GM23338 (cell line): ENCODE measurements at regions not wholly inside any gene's neighbourhood (a gene's known extent, or its start where the extent isn't known, plus 50 kb on each side); places are given as distances from the start of the nearest gene placed in this dataset.

Source experiments
- ATAC-seq: fragments of 200-7000 bp; cut with Tn5 transposase; 3 replicates; pipeline ENCODE4 v1.9.1; 2020
- DNase-seq: peaks from one replicate; pipeline ENCODE4 v3.0.0-alpha.2; 2015; ENCODE audit warnings: low spot score
- H2AFZ ChIP-seq: fragments of 200-600 bp; sonication (generic); 2 replicates; pipeline ENCODE4 v1.8.0; 2016; ENCODE audit warnings: antibody characterized with exemption, mild to moderate bottlenecking, moderate library complexity
- H3F3A ChIP-seq: fragments of 200-600 bp; sonication (generic); replicated peaks from 2 replicates; pipeline ENCODE4 v1.8.0; 2017; ENCODE audit warnings: antibody characterized with exemption, mixed run types, low read depth
- H3K27ac ChIP-seq: fragments of 200-600 bp; sonication (generic); 2 replicates; pipeline ENCODE4 v1.6.1; 2016; ENCODE audit warnings: low read depth
- H3K27me3 ChIP-seq: fragments of 200-600 bp; sonication (generic); 2 replicates; pipeline ENCODE4 v1.8.0; 2016; ENCODE audit warnings: mild to moderate bottlenecking, mixed run types, moderate library complexity; ENCODE audit not compliant: insufficient read depth
- H3K36me3 ChIP-seq: fragments of 200-600 bp; sonication (generic); 2 replicates; pipeline ENCODE4 v1.8.0; 2016; ENCODE audit warnings: mild to moderate bottlenecking; ENCODE audit not compliant: insufficient read depth
- H3K4me1 ChIP-seq: fragments of 200-600 bp; sonication (generic); 2 replicates; pipeline ENCODE4 v1.8.0; 2016; ENCODE audit warnings: mild to moderate bottlenecking, moderate library complexity; ENCODE audit not compliant: insufficient read depth
- H3K4me2 ChIP-seq: fragments of 200-600 bp; sonication (generic); 2 replicates; pipeline ENCODE4 v1.7.1; 2017; ENCODE audit warnings: mixed run types
- H3K4me3 ChIP-seq: fragments of 200-600 bp; sonication (generic); 2 replicates; pipeline ENCODE4 v1.6.1; 2016; ENCODE audit warnings: mixed run types
- H3K79me2 ChIP-seq: fragments of 200-600 bp; sonication (generic); replicated peaks from 2 replicates; pipeline ENCODE4 v1.8.0; 2017; ENCODE audit warnings: mild to moderate bottlenecking; ENCODE audit not compliant: insufficient read depth
- H3K9me2 ChIP-seq: fragments of 200-600 bp; sonication (generic); 2 replicates; pipeline ENCODE4 v1.8.0; 2017; ENCODE audit not compliant: insufficient read depth
- H4K20me1 ChIP-seq: fragments of 200-600 bp; sonication (generic); replicated peaks from 2 replicates; pipeline ENCODE4 v1.8.0; 2017; ENCODE audit warnings: mild to moderate bottlenecking; ENCODE audit not compliant: insufficient read depth
- H3K27ac Mint-ChIP-seq: 2 replicates; pipeline ENCODE4 v1.8.0; 2020; ENCODE audit warnings: inconsistent platforms, mild to moderate bottlenecking, moderate library complexity, mixed read lengths
- H3K27me3 Mint-ChIP-seq: 3 replicates; pipeline ENCODE4 v1.8.0; 2022; ENCODE audit warnings: low read depth, mild to moderate bottlenecking, moderate library complexity, mixed read lengths, inconsistent platforms; ENCODE audit not compliant: insufficient read depth, poor library complexity
- H3K36me3 Mint-ChIP-seq: 3 replicates; pipeline ENCODE4 v1.8.0; 2021; ENCODE audit warnings: low read depth, mild to moderate bottlenecking, inconsistent platforms, moderate library complexity, mixed read lengths
- H3K4me1 Mint-ChIP-seq: 3 replicates; pipeline ENCODE4 v1.8.0; 2020; ENCODE audit warnings: mild to moderate bottlenecking, inconsistent platforms, mixed read lengths
- H3K4me3 Mint-ChIP-seq: 3 replicates; pipeline ENCODE4 v1.8.0; 2021; ENCODE audit warnings: moderate library complexity, mild to moderate bottlenecking, inconsistent platforms, mixed read lengths
- H3K9me3 Mint-ChIP-seq: 3 replicates; pipeline ENCODE4 v1.8.0; 2020; ENCODE audit warnings: moderate library complexity, mild to moderate bottlenecking, inconsistent platforms, mixed read lengths
- CREB1 ChIP-seq: fragments of 250-450 bp; sonication (Bioruptor Pico); IDR thresholded peaks from 2 replicates; pipeline ENCODE4 v1.5.0; 2020; ENCODE audit warnings: low read depth, mild to moderate bottlenecking, moderate library complexity
- JUNB ChIP-seq: IDR thresholded peaks from one replicate; pipeline ENCODE4 v1.6.1; 2016; ENCODE audit warnings: antibody characterized with exemption; ENCODE audit not compliant: unreplicated experiment
- POLR2AphosphoS5 ChIP-seq: IDR thresholded peaks from 2 replicates; pipeline ENCODE4 v1.6.1; 2016; ENCODE audit warnings: antibody characterized with exemption, low read depth
- STAT1 ChIP-seq: IDR thresholded peaks from one replicate; pipeline ENCODE4 v1.6.1; 2016; ENCODE audit warnings: antibody characterized with exemption; ENCODE audit not compliant: unreplicated experiment
- ZNF114 ChIP-seq: fragments of 250-450 bp; sonication (Bioruptor Pico); IDR thresholded peaks from 2 replicates; pipeline ENCODE4 v1.5.0; 2020; ENCODE audit warnings: mild to moderate bottlenecking, moderate library complexity
- ZNF331 ChIP-seq: fragments of 250-450 bp; sonication (Bioruptor Pico); IDR thresholded peaks from 2 replicates; pipeline ENCODE4 v1.5.0; 2020; ENCODE audit warnings: low read depth, mild to moderate bottlenecking, moderate library complexity
- TF ChIP-seq, protein P1 (sequence below): fragments of 250-450 bp; sonication (Bioruptor Pico); IDR thresholded peaks from 2 replicates; pipeline ENCODE4 v1.5.0; 2020; ENCODE audit warnings: mild to moderate bottlenecking, moderate library complexity
- TF ChIP-seq, protein P2 (sequence below): IDR thresholded peaks from 2 replicates; pipeline ENCODE4 v1.6.1; 2016; ENCODE audit warnings: antibody characterized with exemption
- TF ChIP-seq, protein P3 (sequence below): IDR thresholded peaks from one replicate; pipeline ENCODE4 v1.6.1; 2018; ENCODE audit warnings: antibody characterized with exemption; ENCODE audit not compliant: unreplicated experiment

DNA sequence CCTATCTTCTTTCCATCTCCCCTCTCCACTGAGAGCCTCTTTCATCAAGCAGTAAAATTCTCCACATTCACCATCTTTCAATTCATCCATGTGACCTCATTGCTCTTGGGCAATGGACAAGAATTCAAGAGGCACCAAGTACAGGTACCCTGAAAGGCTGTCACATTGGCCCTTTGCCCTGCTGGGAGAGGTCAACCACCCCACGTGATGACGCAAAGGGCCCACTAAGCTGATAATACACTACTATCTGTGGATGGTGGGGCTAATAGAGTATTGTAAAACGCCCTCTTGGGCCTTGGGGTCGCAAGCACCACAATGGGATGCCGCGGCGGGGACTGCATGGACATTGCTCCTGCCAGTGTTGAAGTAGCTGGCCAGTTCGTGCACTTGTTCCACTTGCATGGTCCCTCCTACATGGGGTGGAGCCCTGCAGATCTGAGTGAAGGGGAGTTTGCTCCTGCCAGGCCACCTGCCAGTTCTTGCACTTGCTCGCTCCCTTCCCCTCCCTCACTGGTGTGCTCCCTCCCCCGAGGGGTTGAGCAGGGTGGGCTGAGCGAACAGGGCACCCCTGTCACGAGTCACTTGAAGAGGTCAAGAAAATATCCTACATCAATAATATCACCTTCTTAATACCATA, 1578.8 kb upstream of the RAG2 start:
- no peaks in the 10 kb centered on the region for H3K4me1 Mint-ChIP-seq
- H3K27me3 Mint-ChIP-seq: peaks cover 4% of the 10 kb centered on the region

DNA sequence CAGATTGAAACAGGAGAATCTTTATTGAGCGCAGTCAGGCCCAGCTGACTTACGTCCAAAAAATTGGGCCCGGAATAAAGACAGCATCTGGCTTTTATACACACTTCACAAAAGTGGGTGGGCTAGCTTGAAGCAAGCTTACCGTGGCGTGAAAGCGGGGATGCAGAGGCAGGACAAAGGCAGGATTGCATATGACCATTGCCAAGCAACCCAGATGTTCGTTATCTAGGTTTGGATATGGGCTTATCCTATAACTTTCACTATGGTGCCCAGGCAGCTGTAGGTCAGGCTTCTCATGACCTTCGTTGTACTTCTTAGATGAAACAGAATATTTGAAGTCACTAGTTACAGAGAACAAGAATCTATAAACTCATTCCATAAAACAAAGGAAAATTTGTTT, 1575.6 kb upstream of the RAG2 start:
- Histone ChIP-seq H3F3A (no peaks in the 10 kb centered on the region), H3K27me3 (no peaks in the 10 kb centered on the region), H3K9me2 (no peaks in the 10 kb centered on the region), H3K36me3 (peaks cover 4% of the 10 kb centered on the region), H2AFZ (no peak overlapping the region), H3K4me1 (no peaks in the 10 kb centered on the region), H3K4me3 (no peak overlapping the region), H3K79me2 (no peaks in the 10 kb centered on the region), H3K27ac (no peak overlapping the region), H3K4me2 (no peak overlapping the region), H4K20me1 (no peaks in the 10 kb centered on the region)
- H3K27me3 Mint-ChIP-seq: peaks cover 5% of the 10 kb centered on the region
- H3K9me3 Mint-ChIP-seq: no peaks in the 10 kb centered on the region
- H3K36me3 Mint-ChIP-seq: no peaks in the 10 kb centered on the region
- no peak overlapping the region for H3K4me3 Mint-ChIP-seq
- ATAC-seq: no peak
- H3K27ac Mint-ChIP-seq: no peak overlapping the region
- no peaks in the 10 kb centered on the region for H3K4me1 Mint-ChIP-seq
- no peak for DNase-seq
- TF ChIP-seq, protein P1, sequence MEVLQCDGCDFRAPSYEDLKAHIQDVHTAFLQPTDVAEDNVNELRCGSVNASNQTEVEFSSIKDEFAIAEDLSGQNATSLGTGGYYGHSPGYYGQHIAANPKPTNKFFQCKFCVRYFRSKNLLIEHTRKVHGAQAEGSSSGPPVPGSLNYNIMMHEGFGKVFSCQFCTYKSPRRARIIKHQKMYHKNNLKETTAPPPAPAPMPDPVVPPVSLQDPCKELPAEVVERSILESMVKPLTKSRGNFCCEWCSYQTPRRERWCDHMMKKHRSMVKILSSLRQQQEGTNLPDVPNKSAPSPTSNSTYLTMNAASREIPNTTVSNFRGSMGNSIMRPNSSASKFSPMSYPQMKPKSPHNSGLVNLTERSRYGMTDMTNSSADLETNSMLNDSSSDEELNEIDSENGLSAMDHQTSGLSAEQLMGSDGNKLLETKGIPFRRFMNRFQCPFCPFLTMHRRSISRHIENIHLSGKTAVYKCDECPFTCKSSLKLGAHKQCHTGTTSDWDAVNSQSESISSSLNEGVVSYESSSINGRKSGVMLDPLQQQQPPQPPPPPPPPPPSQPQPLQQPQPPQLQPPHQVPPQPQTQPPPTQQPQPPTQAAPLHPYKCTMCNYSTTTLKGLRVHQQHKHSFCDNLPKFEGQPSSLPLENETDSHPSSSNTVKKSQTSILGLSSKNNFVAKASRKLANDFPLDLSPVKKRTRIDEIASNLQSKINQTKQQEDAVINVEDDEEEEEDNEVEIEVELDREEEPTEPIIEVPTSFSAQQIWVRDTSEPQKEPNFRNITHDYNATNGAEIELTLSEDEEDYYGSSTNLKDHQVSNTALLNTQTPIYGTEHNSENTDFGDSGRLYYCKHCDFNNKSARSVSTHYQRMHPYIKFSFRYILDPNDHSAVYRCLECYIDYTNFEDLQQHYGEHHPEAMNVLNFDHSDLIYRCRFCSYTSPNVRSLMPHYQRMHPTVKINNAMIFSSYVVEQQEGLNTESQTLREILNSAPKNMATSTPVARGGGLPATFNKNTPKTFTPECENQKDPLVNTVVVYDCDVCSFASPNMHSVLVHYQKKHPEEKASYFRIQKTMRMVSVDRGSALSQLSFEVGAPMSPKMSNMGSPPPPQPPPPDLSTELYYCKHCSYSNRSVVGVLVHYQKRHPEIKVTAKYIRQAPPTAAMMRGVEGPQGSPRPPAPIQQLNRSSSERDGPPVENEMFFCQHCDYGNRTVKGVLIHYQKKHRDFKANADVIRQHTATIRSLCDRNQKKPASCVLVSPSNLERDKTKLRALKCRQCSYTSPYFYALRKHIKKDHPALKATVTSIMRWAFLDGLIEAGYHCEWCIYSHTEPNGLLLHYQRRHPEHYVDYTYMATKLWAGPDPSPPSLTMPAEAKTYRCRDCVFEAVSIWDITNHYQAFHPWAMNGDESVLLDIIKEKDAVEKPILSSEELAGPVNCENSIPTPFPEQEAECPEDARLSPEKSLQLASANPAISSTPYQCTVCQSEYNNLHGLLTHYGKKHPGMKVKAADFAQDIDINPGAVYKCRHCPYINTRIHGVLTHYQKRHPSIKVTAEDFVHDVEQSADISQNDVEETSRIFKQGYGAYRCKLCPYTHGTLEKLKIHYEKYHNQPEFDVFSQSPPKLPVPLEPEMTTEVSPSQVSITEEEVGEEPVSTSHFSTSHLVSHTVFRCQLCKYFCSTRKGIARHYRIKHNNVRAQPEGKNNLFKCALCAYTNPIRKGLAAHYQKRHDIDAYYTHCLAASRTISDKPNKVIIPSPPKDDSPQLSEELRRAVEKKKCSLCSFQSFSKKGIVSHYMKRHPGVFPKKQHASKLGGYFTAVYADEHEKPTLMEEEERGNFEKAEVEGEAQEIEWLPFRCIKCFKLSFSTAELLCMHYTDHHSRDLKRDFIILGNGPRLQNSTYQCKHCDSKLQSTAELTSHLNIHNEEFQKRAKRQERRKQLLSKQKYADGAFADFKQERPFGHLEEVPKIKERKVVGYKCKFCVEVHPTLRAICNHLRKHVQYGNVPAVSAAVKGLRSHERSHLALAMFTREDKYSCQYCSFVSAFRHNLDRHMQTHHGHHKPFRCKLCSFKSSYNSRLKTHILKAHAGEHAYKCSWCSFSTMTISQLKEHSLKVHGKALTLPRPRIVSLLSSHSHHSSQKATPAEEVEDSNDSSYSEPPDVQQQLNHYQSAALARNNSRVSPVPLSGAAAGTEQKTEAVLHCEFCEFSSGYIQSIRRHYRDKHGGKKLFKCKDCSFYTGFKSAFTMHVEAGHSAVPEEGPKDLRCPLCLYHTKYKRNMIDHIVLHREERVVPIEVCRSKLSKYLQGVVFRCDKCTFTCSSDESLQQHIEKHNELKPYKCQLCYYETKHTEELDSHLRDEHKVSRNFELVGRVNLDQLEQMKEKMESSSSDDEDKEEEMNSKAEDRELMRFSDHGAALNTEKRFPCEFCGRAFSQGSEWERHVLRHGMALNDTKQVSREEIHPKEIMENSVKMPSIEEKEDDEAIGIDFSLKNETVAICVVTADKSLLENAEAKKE: no peak
- TF ChIP-seq POLR2AphosphoS5: no peak

More for the DNA sequence above, 1578.8 kb upstream of the RAG2 start:
- H3K27ac ChIP-seq: no peak overlapping the region
- 0 out of 2 replicates have a peak, but pooled peaks cover 4% of the 10 kb centered on the region for H3K9me2 ChIP-seq
- no peak overlapping the region for H3K27ac Mint-ChIP-seq
- no peaks in the 10 kb centered on the region for H3K36me3 Mint-ChIP-seq
- H3K36me3 ChIP-seq: peaks cover 4% of the 10 kb centered on the region
- H3K4me3 ChIP-seq: no peak overlapping the region
- no peak overlapping the region for H3K4me2 ChIP-seq
- no peaks in the 10 kb centered on the region for H3K9me3 Mint-ChIP-seq
- no peak for ATAC-seq
- TF ChIP-seq, protein P2, sequence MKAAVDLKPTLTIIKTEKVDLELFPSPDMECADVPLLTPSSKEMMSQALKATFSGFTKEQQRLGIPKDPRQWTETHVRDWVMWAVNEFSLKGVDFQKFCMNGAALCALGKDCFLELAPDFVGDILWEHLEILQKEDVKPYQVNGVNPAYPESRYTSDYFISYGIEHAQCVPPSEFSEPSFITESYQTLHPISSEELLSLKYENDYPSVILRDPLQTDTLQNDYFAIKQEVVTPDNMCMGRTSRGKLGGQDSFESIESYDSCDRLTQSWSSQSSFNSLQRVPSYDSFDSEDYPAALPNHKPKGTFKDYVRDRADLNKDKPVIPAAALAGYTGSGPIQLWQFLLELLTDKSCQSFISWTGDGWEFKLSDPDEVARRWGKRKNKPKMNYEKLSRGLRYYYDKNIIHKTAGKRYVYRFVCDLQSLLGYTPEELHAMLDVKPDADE: no peak
- no peak for TF ChIP-seq ZNF114 (CRISPR knock-in tag)
- no peak for TF ChIP-seq CREB1 (CRISPR knock-in tag)
- TF ChIP-seq STAT1: no peak
- no peak for TF ChIP-seq JUNB
- TF ChIP-seq, protein P3, sequence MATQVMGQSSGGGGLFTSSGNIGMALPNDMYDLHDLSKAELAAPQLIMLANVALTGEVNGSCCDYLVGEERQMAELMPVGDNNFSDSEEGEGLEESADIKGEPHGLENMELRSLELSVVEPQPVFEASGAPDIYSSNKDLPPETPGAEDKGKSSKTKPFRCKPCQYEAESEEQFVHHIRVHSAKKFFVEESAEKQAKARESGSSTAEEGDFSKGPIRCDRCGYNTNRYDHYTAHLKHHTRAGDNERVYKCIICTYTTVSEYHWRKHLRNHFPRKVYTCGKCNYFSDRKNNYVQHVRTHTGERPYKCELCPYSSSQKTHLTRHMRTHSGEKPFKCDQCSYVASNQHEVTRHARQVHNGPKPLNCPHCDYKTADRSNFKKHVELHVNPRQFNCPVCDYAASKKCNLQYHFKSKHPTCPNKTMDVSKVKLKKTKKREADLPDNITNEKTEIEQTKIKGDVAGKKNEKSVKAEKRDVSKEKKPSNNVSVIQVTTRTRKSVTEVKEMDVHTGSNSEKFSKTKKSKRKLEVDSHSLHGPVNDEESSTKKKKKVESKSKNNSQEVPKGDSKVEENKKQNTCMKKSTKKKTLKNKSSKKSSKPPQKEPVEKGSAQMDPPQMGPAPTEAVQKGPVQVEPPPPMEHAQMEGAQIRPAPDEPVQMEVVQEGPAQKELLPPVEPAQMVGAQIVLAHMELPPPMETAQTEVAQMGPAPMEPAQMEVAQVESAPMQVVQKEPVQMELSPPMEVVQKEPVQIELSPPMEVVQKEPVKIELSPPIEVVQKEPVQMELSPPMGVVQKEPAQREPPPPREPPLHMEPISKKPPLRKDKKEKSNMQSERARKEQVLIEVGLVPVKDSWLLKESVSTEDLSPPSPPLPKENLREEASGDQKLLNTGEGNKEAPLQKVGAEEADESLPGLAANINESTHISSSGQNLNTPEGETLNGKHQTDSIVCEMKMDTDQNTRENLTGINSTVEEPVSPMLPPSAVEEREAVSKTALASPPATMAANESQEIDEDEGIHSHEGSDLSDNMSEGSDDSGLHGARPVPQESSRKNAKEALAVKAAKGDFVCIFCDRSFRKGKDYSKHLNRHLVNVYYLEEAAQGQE: no peak
- no peak for TF ChIP-seq ZNF331 (CRISPR knock-in tag)
- no peaks in the 10 kb centered on the region for H3K4me1 ChIP-seq
- H3K4me3 Mint-ChIP-seq: no peak overlapping the region
- no peaks in the 10 kb centered on the region for H4K20me1 ChIP-seq
- no peak overlapping the region for H2AFZ ChIP-seq
- no peaks in the 10 kb centered on the region for H3K79me2 ChIP-seq
- H3K27me3 ChIP-seq: no peaks in the 10 kb centered on the region
- H3F3A ChIP-seq: no peaks in the 10 kb centered on the region
- DNase-seq: no peak
